Right ventricle myocardium inferior (tissue), 1 donor: ENCODE measurements at regions not wholly inside any gene's neighbourhood (a gene's known extent, or its start where the extent isn't known, plus 50 kb on each side); places are given as distances from the start of the nearest gene placed in this dataset.

Experiments used
- ATAC-seq: fragments of 200-7000 bp; cut with Tn5 transposase; one replicate; pipeline ENCODE4 v1.9.1; 2020; ENCODE audit warnings: mild to moderate bottlenecking, moderate library complexity
- DNase-seq: peaks from one replicate; pipeline ENCODE4 v3.0.0; 2021; ENCODE audit errors: missing footprints
- intact Hi-C: fragments of 100-400 bp; cut with DNase I; formaldehyde crosslinking; loops from one replicate; pipeline ENCODE4 v1.11.0; 2022
- donor health status: DM: no; HTN: yes; CAD: no; lungs with severe emphysema.

DNA sequence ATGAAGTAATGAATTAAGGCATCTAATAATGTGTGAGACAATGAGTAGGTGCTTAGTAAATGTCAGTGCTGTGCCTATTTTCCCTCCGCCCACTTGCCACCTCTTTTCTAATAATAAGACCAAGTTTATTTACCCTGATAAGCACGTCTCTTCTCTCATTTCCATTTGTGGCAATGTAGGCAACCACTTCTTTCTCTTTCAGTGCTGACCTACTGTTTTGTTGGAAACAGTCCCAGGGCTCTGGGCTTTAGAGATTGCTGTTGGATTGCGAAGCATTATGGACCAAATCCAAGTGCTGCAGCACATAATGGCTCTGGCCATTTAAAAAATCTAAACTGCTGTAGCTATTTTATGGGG is 141.3 kb upstream of the PLEKHG7 start:
- DNase-seq (no peak), ATAC-seq (peak; percentile 86)
- intact Hi-C loops: no loop called here

DNA sequence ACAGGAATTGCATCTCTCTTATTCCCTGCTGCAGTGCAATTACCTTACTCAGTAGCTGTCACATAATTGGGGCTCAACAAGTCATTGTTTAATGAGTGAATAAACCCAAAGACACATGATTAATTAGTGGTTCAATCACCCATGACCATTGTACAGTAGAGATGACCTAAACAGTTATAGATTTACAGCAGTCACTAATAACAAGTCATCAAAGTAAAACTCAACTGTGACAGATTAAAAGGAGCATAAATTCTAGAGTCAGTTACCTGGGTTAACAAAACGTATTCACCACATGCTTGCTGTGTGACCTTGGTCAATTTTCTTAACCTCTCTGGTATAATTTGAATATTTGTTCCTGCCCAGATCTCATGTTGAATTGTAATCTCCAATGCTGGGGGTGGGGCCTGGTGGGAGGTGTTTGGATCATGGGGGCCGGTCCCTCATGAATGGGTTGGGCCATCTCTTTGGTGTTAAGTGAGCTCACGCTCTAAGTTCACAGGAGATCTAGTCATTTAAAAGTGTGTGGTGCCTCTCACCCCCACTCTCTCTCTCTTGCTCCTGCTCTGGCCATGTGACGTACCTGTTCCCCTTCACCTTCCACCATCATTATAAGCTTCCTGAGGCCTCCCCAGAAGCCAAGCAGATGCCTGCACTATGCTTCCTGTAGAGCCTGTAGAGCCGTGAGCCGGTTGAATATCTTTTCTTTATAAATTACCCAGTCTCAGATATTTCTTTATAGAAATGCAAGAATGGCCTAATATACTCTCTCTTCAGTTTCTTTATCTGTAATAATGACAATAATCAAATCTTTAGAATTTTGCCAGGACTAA is 141.9 kb upstream of the PLEKHG7 start:
- DNase-seq (no peak), ATAC-seq (no peak)
- intact Hi-C loops: no loop called here

GRCh38 chr12:92558806-92559205 is 144.0 kb upstream of the PLEKHG7 start:
- ATAC-seq: no peak
- intact Hi-C loops: no loop called here
- DNase-seq: no peak

DNA sequence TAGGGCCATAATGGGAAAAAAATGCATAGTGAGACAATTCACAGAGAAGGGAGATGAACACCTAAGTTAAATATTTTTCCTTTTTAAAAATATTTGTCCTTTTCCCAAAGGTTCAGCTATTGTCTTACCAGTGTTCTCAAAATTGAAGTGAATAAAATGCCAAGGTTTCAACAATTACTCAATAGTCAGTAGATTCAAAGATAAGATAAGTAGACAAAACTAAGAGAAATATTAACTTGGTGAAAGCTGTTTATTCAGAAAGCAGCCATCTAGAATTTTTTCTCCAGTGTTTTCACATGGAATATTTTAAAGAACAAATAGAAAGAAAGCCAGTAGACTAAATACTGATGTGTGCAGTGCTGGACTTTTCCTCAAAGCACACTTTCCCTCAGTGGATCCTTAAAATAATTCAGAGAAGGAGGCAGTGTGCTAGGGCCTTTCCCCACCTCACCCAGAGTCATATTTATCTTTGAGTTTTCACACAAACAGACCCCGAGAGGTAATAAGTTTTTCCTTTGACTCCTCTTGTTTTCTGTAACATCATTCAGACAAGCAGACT is 144.5 kb upstream of the PLEKHG7 start:
- no peak for ATAC-seq

GRCh38 chr12:92557422-92557724 is 145.4 kb upstream of the PLEKHG7 start:
- DNase-seq: no peak
- ATAC-seq: no peak
- intact Hi-C loops: no loop called here

More for the DNA sequence above, 144.5 kb upstream of the PLEKHG7 start:
- no peak for DNase-seq
- intact Hi-C loops: no loop called here

DNA sequence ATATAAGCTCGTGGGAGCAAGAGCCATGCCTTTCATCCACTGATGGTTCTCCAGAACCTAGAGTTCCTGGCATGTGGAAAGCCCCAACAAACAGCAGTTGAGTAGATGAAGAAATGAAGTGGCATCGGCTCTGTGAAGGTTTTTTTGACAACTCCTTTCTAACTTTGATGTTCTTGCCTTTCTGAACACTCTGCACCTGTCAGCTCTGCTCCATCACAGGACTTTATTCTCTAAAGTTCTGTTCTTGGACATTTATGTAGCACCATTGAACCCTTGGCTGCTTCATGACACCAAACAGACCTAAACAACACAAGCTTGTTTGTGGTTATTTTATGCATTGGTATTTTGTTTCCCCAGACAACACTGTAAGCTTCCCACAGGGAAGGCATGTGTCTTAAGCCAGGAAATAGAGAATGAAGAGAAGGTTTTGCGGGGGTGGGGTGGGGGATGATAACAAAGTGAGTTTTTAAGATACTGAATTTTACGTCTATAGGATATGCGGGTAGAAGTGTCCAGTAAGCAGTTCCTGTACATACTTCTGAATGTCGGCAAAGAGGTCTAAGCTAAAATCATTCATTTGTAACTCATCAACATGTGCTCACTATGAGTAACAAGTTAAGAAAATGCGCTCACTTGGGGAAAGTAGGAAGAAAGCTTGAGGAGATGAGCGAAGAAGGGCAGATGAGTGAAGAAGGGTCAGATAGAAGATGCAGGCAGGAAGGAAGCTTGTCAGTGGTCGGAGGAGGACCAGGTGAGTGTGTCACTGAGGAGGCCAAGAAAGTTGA is 146.0 kb upstream of the PLEKHG7 start:
- intact Hi-C loops: no loop called here

DNA sequence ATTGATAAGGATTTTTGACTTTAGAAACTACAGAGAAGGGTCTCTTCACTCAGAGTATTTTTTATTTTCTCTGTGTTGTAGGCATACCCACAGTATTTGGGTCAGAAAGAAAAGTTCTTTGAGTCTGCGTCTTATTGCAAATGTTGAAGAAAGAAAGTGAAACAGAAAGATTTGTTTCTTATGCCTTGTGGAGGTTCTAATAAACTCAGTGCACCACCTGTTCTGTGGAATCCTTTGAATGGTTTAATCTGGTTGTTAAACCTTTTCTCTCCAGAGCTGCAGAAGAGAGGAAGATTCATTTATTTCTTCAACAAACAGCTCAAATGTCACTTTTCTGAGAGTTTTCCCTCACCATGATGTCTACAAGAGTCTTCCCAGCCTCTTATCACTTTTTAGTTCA is 146.6 kb upstream of the PLEKHG7 start:
- ATAC-seq (no peak), DNase-seq (no peak)
- intact Hi-C loops: no loop called here

More for the DNA sequence above, 146.0 kb upstream of the PLEKHG7 start:
- DNase-seq (no peak), ATAC-seq (no peak)

- intact Hi-C loops: loop anchor here (5.0 kb wide), 1 partner anchor 407 kb away; the partner anchor contains the start of gene BTG1
- ATAC-seq: no peak
These were observed 148.4 kb upstream of the PLEKHG7 start for GRCh38 chr12:92554158-92555073.

DNA sequence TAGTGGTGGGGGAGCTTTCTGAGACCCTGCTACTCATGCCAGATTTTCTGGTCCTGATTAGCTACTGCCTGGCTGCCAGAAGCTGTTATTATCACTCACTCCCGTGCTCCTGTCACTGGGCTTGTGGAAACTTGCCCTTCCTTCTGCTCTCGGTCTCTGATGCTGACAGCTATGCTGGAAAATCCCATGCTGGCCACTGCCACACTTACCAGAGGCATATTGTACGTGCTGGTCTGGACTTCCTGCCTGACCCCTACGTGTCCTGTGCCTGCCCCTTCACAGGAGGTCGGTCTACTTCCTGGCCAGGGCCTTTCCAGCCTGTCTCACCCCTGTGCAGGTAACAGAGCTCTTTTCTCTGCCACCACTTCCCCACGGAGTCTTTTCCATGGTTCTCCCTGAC is 149.4 kb upstream of the PLEKHG7 start:
- intact Hi-C loops: loop anchor here (5.0 kb wide), 1 partner anchor 406 kb away; the partner anchor contains the start of gene BTG1
- DNase-seq: peak; percentile 70
- peak; percentile 97 for ATAC-seq

More at GRCh38 chr12:92554158-92555073, 148.4 kb upstream of the PLEKHG7 start:
- DNase-seq: no peak

DNA sequence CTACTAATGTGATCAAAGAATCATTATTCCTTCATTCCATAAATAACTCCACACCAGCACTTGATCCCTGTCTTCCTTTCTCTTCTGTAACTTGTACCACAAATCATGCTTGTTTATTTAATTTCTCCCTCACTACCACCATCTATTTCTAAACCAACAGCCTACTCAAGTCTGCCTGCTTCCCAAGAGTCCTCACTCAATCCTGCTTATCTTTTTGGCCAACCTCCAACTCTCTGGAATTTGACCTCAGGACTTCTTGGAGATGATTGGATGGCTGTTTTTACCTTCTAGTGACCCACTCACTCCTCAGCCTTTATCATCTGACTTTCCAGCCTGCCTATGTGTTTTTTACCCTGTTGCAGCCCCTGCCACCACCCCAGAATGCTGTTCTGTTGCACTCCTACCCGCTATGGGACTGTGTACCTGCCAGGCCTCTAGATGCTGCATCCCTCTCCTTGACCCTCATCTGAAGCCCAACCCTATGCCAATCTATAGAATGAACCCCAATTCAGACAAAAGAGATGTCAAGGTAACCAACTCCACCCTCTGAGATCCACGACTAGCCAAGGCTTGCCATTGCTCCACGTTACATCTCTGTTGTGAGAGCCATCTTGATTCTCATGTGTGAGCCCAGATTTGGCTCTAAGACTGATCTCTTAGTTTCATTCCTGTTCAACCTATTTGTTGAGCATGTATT is 150.2 kb upstream of the PLEKHG7 start:
- no peak for DNase-seq
- peak; percentile 31 for ATAC-seq
- intact Hi-C loops: loop anchor here (5.0 kb wide), 1 partner anchor 405 kb away; the partner anchor contains the start of gene BTG1

- ATAC-seq: no peak
- no peak for DNase-seq
- intact Hi-C loops: loop anchor here (5.0 kb wide), 1 partner anchor 405 kb away; the partner anchor contains the start of gene BTG1
These were observed 150.9 kb upstream of the PLEKHG7 start for GRCh38 chr12:92551853-92552397.

DNA sequence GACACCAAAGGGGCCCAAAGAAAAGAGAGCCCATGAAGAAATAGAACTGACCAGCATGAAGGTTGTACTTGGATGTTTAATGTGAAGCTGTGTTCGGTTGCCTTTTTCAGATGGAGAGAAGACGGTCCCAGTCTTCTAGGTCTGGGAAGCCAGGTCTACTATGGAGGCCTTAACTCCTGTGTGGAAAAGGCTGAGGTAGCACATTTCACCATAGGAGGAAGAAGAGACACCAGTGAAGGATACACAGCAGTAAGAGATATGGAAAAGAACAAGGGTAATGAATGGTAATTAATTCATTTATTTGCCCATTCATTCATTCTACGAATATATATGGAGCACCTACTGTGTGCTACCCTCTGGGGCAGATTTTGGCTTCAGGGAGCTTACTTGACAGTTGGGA is 151.6 kb upstream of the PLEKHG7 start:
- DNase-seq (no peak), ATAC-seq (no peak)
- intact Hi-C loops: loop anchor here (5.0 kb wide), 1 partner anchor 404 kb away; the partner anchor contains the start of gene BTG1

DNA sequence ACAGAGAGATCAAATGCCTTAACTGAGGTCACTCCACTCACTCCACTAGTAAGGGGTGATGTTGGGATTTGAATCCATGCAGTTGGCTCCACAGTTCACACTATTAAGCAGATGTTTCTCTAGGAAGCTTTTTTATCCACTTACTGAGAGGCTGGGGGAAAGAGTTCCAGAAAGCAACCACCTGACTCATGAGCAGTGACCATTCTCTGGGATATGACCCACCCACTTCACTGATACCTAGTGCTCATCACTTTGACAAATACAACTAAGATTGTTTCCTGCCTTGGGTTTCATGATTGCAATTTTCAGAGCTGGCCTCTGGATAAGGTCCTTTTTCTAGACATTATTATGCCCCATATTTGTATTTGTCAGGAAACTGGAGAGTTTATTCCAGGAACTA is 152.1 kb upstream of the PLEKHG7 start:
- intact Hi-C loops: loop anchor here (5.0 kb wide), 1 partner anchor 403 kb away; the partner anchor contains the start of gene BTG1
- DNase-seq: no peak
- ATAC-seq: no peak

DNA sequence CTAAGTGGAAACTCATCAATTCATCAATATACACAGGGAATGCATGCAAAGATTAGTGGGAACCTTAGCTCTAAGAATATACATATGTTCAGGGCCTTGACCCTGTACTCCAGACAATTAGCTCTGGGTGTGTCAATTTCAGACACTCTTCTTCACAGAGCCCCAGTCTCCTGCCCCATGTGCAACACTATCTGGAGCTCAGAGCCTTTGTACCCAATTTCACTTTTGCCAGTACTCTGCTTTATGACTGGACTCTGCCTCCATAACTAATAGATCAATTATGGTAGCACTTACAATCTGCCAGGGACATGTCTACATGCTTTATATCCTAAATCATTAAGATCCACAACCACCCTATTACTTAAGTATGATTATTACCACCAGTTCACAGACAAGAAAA is 152.5 kb upstream of the PLEKHG7 start:
- DNase-seq (no peak), ATAC-seq (no peak)
- intact Hi-C loops: loop anchor here (5.0 kb wide), 1 partner anchor 403 kb away; the partner anchor contains the start of gene BTG1

- DNase-seq: no peak
- no peak for ATAC-seq
- intact Hi-C loops: no loop called here
These were observed 153.3 kb upstream of the PLEKHG7 start for GRCh38 chr12:92549516-92549915.

GRCh38 chr12:92547906-92548305 is 154.9 kb upstream of the PLEKHG7 start:
- DNase-seq: no peak
- intact Hi-C loops: no loop called here
- ATAC-seq: no peak

DNA sequence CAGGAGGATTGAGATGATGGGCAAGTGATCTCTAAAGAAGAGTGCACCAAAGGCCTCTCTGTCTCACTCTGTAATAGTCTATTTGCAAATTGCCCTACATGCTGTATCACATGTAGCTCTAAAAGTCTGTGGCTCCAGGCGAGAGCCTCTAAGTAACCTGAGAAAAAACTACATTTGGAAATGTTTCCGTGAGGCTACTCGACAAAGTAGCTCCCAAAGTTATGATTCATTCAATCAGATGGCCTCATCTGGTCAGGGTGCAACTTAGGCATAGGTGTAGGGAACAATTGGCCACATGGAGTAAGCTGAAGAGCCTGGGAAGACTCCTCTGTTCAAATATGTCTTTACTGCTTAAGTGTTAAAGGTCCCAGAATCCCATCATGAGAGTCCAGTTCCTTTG is 155.4 kb upstream of the PLEKHG7 start:
- intact Hi-C loops: no loop called here
- DNase-seq (no peak), ATAC-seq (no peak)
